ENCODE measurements at regions not wholly inside any gene's neighbourhood (a gene's known extent, or its start where the extent isn't known, plus 50 kb on each side); places are given as distances from the start of the nearest gene placed in this dataset.
A peak's percentile ranks its signal among the peaks of the same experiment; 100 is the strongest.

GRCh38 chr5:104418056-104418455 lies 855.5 kb upstream of the NUDT12 start:
- no peak for TF ChIP-seq CTCF (IDR thresholded peaks at IDR 0.05; ENCODE audit: insufficient read depth, low read length, poor library complexity, severe bottlenecking)
- no peak overlapping the region for H3K4me3 ChIP-seq (ENCODE audit: low read depth, low read length)

GRCh38 chr5:104412649-104413240 lies 850.2 kb upstream of the NUDT12 start:
- Histone ChIP-seq H3K36me3 (ENCODE audit: control insufficient read depth, insufficient read depth, low read length) (no peaks in the 10 kb centered on the region), H3K27me3 (ENCODE audit: control insufficient read depth, insufficient read depth, low read length) (no peaks in the 10 kb centered on the region), H3K4me3 (ENCODE audit: low read depth, low read length) (no peak overlapping the region)
- DNase-seq (ENCODE audit: low read depth) = peak; percentile 9
- TF ChIP-seq CTCF (IDR thresholded peaks at IDR 0.05; ENCODE audit: insufficient read depth, low read length, poor library complexity, severe bottlenecking) = peak; percentile 81

More at GRCh38 chr5:104418056-104418455, 855.5 kb upstream of the NUDT12 start:
- Histone ChIP-seq H3K27me3 (ENCODE audit: control insufficient read depth, insufficient read depth, low read length) (no peaks in the 10 kb centered on the region), H3K36me3 (ENCODE audit: control insufficient read depth, insufficient read depth, low read length) (no peaks in the 10 kb centered on the region)
- no peak for DNase-seq (ENCODE audit: low read depth)

- no peaks in the 10 kb centered on the region for H3K36me3 ChIP-seq (ENCODE audit: control insufficient read depth, insufficient read depth, low read length)
- no peak for TF ChIP-seq CTCF (IDR thresholded peaks at IDR 0.05; ENCODE audit: insufficient read depth, low read length, poor library complexity, severe bottlenecking)
- H3K4me3 ChIP-seq (ENCODE audit: low read depth, low read length) = no peak overlapping the region
- H3K27me3 ChIP-seq (ENCODE audit: control insufficient read depth, insufficient read depth, low read length) = no peaks in the 10 kb centered on the region
- no peak for DNase-seq (ENCODE audit: low read depth)
Observed at GRCh38 chr5:104400941-104401340, 838.4 kb upstream of the NUDT12 start.

GRCh38 chr5:104385906-104386305 lies 823.3 kb upstream of the NUDT12 start:
- no peaks in the 10 kb centered on the region for H3K27me3 ChIP-seq (ENCODE audit: control insufficient read depth, insufficient read depth, low read length)
- TF ChIP-seq CTCF (IDR thresholded peaks at IDR 0.05; ENCODE audit: insufficient read depth, low read length, poor library complexity, severe bottlenecking) = no peak
- no peak for DNase-seq (ENCODE audit: low read depth)

GRCh38 chr5:104375345-104375744 lies 812.8 kb upstream of the NUDT12 start:
- no peak for TF ChIP-seq CTCF (IDR thresholded peaks at IDR 0.05; ENCODE audit: insufficient read depth, low read length, poor library complexity, severe bottlenecking)
- Histone ChIP-seq H3K4me3 (ENCODE audit: low read depth, low read length) (no peak overlapping the region), H3K27me3 (ENCODE audit: control insufficient read depth, insufficient read depth, low read length) (no peaks in the 10 kb centered on the region), H3K36me3 (ENCODE audit: control insufficient read depth, insufficient read depth, low read length) (no peaks in the 10 kb centered on the region)
- DNase-seq (ENCODE audit: low read depth) = no peak

More at GRCh38 chr5:104385906-104386305, 823.3 kb upstream of the NUDT12 start:
- H3K4me3 ChIP-seq (ENCODE audit: low read depth, low read length) = no peak overlapping the region
- no peaks in the 10 kb centered on the region for H3K36me3 ChIP-seq (ENCODE audit: control insufficient read depth, insufficient read depth, low read length)

- Histone ChIP-seq H3K27me3 (ENCODE audit: control insufficient read depth, insufficient read depth, low read length) (no peaks in the 10 kb centered on the region), H3K4me3 (ENCODE audit: low read depth, low read length) (no peak overlapping the region), H3K36me3 (ENCODE audit: control insufficient read depth, insufficient read depth, low read length) (no peaks in the 10 kb centered on the region)
- TF ChIP-seq CTCF (IDR thresholded peaks at IDR 0.05; ENCODE audit: insufficient read depth, low read length, poor library complexity, severe bottlenecking) = no peak
- no peak for DNase-seq (ENCODE audit: low read depth)
Observed at GRCh38 chr5:104372796-104373195, 810.2 kb upstream of the NUDT12 start.
